Islet of Langerhans (tissue), 1 donor: ENCODE measurements at regions not wholly inside any gene's neighbourhood (a gene's known extent, or its start where the extent isn't known, plus 50 kb on each side); places are given as distances from the start of the nearest gene placed in this dataset.

Experiments
- FAIRE-seq: peaks from one replicate; lab custom pipeline; 2011; peaks lifted over from hg19 to GRCh38; lab: Jason Lieb, UNC

DNA sequence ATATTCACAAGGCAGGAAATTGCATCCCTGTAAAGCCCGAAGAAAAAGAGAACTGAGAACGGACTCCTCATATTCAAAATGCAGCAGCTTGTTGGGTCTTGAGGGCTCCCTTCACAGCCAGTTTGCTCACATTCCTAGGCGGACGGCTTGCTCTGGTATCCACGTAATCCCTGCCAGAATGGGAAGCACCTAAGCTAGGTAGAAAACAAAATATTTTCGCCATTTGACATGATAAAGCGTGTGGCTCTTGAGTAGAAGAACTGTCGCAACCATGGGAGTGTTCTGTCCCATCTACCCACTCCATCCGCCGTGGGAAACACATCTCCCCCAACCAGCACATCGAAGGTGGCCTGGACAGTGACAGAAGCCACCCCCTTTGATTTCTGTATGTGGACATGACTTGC lies 183.1 kb downstream of the GAS1 start:
- FAIRE-seq: no peak

- FAIRE-seq: no peak
Observed at GRCh38 chr9:86763791-86764190, 183.5 kb downstream of the GAS1 start.

DNA sequence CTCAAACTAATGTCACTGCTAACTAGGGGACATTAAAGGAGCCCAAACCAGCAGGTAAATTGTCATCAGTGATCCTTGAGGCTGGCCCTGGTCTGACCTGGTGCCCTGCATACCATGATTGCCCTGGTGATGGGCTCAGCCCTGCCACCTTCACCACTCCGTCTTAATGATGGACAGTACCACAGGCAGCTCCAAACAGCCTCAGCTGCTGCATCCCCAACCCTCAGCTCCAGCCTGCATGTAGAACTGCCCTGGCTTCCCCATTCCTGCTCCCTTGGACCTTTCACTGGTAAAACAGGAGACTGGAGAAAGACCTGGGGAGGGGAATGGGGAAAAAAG lies 190.0 kb downstream of the GAS1 start:
- no peak for FAIRE-seq

DNA sequence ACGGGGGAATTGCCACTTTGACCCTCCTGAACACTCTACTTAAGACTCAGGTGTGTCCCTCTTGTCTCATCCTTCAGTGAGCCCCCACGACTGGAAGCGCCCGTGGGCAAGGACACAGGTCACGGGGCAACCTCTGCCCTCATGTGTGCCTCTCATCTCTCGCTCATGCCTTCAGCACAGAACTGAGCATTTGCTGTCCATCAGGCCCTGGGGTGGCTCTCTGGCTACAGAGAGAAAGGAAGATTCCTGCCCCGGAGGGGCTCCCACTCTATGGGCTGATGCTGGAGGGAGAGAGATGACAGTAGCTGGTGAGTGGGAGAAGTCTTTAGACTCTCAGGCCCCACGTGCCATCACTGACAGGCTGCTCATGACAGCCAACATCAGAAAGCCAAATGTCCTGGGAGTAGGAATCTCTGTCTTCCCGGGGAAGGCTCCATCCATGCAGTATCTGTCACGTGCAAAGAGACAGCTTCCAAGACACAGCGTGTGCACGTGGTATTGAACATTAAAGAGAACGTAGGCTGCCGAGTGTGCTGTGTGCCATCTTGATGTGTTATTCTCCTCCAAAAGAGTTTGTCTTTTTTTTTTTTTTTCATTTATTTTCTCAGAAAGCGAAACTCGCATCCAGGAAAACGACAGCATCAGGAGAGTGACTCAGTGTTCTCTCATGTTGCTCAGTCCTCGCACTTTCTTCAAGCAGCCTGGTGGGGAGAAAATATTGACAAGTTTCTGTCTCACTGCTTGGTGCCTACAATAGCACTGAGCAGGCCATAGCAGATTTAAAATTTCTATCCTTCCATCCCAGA lies 190.5 kb downstream of the GAS1 start:
- FAIRE-seq: no peak

DNA sequence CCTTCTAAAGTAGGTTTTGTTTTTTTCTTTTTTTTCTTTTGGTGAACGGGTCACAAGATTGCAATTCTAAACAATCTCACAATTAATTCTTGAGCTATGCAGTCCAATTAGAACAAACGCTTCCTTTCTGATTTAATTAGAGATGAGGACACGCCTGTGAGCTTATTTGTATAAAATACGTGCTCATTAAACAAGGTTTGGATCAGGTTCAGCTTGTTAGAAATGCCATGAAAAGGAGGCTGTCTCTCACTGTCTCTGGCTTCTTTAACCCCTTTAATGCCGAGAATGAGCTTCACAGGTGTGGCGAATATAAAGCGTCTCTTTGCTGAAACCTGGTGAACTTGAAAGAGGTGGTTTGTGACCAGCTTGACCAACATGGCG lies 191.8 kb downstream of the GAS1 start:
- no peak for FAIRE-seq

DNA sequence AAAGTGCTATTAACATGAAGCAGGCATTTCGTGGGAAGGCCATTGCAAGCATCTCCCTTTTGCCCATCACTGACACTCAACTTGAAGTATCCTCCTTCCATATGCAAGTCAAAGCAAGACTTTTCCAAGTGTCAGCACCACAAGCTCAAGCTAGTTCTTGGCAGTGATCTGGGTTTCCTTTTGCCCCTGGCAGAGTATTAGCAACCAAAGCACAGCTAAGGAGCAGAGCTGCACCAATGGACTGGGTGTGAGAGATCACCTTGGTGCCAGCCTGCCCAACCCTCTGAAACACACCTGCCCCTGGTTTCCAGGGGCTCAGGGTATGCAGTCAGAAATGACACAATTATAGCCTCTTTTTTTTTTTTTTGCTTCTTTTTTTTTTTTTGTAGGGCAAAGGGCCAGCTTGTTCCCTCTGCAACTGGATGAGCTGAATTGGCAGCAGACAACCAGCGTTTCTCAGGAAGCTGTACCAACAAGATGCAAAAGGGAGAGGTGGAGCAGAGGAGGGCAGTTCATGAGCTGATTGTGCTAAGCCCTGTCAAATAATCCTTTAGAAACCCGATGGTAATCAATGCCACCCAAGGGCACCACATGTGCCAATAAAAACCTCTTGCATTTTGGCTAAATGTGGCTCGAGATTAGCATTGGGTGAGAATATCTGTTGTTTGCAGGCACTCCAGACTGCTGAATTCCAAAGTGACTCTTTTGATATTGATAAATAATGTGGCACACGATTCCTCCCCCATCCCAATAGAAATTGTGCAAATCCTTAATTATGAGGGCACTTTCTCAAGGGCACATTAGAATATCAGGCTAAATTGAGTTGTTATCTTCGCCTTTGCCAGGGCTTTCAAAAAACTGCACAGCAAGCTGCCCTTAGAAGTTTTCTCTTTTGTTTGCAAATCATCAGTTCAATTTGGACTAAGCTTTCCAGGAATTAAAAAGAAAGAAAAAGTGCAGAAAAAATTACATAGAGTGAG lies 192.4 kb downstream of the GAS1 start:
- no peak for FAIRE-seq

GRCh38 chr9:86753836-86754235 lies 193.5 kb downstream of the GAS1 start:
- no peak for FAIRE-seq

- no peak for FAIRE-seq
Observed at GRCh38 chr9:86752733-86753132, 194.6 kb downstream of the GAS1 start.

DNA sequence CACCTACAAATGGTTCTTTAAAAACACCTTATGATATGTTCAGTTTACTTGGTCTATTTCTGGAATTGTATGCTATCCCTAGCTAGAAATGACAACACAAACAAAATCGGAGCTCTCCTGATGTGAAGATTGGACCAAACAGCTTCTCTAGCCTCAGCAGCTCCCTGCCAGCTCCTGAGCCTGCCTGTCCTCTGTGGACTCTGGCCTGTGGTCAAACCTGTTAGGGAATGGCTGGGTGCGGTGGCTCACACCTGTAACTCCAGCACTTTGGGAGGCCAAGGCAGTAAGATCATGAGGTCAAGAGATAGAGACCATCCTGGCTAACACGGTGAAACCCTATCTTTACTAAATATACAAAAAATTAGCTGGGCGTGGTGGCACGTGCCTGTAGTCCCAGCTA lies 195.3 kb downstream of the GAS1 start:
- FAIRE-seq: no peak

GRCh38 chr9:86751207-86751606 lies 196.1 kb downstream of the GAS1 start:
- no peak for FAIRE-seq

DNA sequence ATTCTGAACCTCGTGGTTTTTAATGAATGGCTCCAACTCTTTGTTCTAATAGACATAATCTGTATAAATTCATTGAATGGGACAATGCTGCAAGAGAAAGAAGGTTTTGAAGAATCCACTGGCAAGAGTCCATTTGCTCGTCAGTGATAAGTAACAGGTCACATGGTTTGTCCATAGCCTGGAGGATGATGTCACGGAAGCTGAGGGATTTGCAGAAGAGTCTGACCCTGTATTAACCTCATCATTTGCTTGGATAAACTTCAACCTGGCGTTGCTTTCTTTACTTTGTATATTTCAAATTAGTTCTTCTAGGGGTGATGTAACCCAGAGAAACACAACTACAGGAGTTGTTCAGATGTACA lies 197.4 kb downstream of the GAS1 start:
- no peak for FAIRE-seq

GRCh38 chr9:86749161-86749893 lies 198.0 kb downstream of the GAS1 start:
- no peak for FAIRE-seq

DNA sequence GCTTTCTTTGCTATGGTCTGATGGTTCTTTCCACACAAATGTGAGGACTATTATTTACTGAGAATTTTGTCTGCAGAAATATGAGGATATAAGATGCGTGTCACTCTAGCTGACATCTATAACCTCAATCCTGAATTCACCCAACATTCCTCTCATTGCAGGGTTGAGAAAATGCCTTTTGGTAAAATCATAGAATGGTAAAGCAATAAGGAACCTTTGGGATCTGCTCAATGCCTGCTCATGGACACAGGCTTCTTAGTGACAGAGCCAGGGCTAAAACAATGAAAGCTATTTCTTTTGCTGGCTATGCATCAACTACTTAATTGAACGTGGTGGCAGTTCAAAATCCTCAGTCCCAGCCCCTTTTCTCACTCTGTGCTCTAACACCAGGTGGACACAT lies 199.6 kb downstream of the GAS1 start:
- no peak for FAIRE-seq

- no peak for FAIRE-seq
Observed at GRCh38 chr9:86741311-86742208, 205.7 kb downstream of the GAS1 start.

DNA sequence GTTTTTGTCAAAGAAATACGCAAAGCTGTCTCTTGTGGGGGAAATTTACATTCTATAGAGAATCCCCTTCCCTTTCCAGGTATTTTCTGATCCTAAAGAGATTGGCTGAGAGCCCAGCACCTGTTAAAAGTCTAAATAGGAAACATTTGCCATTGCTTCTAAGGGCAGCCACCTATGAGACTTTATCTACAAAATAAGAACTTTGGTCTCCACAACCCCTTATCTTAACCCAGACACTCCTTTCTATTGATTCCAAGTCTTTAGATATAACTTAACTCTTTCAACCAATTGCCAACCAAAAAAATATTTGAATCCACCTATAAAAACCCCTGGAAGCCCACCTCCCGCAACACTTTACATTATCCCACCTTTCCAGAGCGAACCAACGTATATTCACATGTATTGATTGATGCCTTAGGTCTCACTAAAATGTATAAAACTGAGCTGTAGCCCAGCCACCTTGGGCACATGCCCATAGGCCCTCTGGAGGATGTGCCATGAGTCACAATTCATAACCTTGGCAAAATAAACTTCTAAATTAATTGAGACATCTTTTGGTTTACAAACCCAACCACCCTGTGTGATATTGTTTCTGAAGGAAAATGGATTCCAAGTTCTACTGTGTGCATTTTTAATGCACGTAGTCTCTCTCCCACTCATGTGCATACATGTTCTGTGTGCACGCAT lies 211.4 kb downstream of the GAS1 start:
- FAIRE-seq: no peak

GRCh38 chr9:86734771-86735170 lies 212.5 kb downstream of the GAS1 start:
- FAIRE-seq: no peak

DNA sequence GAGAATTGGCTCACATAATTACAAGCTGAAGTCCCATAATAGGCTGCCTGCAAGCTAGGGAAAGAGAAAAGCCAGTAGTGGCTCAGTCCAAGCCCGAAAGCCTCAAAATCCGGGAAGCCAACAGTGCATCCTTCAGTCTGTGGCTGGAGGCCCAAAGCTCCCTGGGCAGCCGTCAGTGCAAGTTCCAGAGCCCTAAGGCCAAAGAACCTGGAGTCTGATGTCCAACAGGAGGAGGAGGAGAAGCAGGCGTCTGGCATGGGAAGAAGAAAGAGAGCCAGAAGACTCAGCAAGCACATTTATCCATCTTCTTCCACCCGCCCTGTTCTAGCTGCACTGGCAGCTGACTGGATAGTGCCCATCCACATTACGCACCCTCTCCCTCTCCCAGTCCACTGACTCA lies 213.4 kb downstream of the GAS1 start:
- no peak for FAIRE-seq

GRCh38 chr9:86732514-86733171 lies 214.7 kb downstream of the GAS1 start:
- FAIRE-seq: no peak

- FAIRE-seq: no peak
Observed at GRCh38 chr9:86731511-86732063, 215.7 kb downstream of the GAS1 start.

- no peak for FAIRE-seq
Observed at GRCh38 chr9:86730163-86730928, 217.0 kb downstream of the GAS1 start.
